BE2C (cell line): ENCODE measurements at regions not wholly inside any gene's neighbourhood (a gene's known extent, or its start where the extent isn't known, plus 50 kb on each side); places are given as distances from the start of the nearest gene placed in this dataset.
"Not testable (repeated sequence)": the region's sequence is repeated elsewhere in the genome, so short reads cannot be mapped to it uniquely, and the experiment has no call there.

ENCODE experiments used
- DNase-seq: peaks from one replicate; pipeline ENCODE4 v3.0.0-alpha.2; 2020
- H3K27me3 ChIP-seq: fragments of 250-450 bp; sonication (Bioruptor Pico); 2 replicates; pipeline ENCODE4 v1.5.1; 2020; ENCODE audit warnings: mild to moderate bottlenecking
- H3K36me3 ChIP-seq: fragments of 250-450 bp; sonication (Bioruptor Pico); 2 replicates; pipeline ENCODE4 v1.5.1; 2020; ENCODE audit warnings: mild to moderate bottlenecking
- H3K4me1 ChIP-seq: fragments of 250-450 bp; sonication (Bioruptor Pico); 2 replicates; pipeline ENCODE4 v1.5.1; 2020
- H3K4me3 ChIP-seq: 2 replicates; pipeline ENCODE4 v1.5.1; 2011; ENCODE audit warnings: low read depth, low read length
- H3K9me3 ChIP-seq: fragments of 250-450 bp; sonication (Bioruptor Pico); 2 replicates; pipeline ENCODE4 v1.5.1; 2020
- TF ChIP-seq, protein P1 (sequence below): IDR thresholded peaks from 2 replicates; pipeline ENCODE4 v1.5.1; 2012; ENCODE audit warnings: mild to moderate bottlenecking, low read depth, low read length

DNA sequence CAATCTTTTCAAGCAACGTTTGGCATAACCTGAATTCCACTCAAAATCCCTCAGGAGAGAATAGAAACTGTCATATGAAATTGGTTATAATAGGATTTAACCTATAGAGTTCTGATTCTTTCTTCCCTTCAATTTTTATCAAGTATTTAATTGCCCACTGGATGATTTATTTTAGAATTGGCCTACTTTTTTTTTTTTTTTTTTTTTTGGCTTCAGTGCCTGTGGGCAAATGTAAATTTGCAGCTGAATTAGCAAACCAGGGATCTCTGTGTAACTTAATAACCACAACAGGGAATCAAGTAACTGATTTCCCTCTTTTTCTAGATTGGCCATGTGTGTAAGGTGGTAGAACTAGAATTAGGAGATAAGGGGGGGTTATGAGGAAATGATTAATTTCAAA, 157.0 kb downstream of the SOX4 start:
- H3K9me3 ChIP-seq: no peaks in the 10 kb centered on the region
- no peaks in the 10 kb centered on the region for H3K36me3 ChIP-seq
- H3K27me3 ChIP-seq: no peaks in the 10 kb centered on the region
- H3K4me1 ChIP-seq: peaks cover 5% of the 10 kb centered on the region
- TF ChIP-seq, protein P1, sequence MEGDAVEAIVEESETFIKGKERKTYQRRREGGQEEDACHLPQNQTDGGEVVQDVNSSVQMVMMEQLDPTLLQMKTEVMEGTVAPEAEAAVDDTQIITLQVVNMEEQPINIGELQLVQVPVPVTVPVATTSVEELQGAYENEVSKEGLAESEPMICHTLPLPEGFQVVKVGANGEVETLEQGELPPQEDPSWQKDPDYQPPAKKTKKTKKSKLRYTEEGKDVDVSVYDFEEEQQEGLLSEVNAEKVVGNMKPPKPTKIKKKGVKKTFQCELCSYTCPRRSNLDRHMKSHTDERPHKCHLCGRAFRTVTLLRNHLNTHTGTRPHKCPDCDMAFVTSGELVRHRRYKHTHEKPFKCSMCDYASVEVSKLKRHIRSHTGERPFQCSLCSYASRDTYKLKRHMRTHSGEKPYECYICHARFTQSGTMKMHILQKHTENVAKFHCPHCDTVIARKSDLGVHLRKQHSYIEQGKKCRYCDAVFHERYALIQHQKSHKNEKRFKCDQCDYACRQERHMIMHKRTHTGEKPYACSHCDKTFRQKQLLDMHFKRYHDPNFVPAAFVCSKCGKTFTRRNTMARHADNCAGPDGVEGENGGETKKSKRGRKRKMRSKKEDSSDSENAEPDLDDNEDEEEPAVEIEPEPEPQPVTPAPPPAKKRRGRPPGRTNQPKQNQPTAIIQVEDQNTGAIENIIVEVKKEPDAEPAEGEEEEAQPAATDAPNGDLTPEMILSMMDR: no peak
- no peak overlapping the region for H3K4me3 ChIP-seq
- no peak for DNase-seq

- H3K36me3 ChIP-seq: no peaks in the 10 kb centered on the region
- no peaks in the 10 kb centered on the region for H3K9me3 ChIP-seq
- H3K27me3 ChIP-seq: no peaks in the 10 kb centered on the region
- DNase-seq: peak; percentile 46
- TF ChIP-seq, protein P1: no peak
- H3K4me1 ChIP-seq: peaks cover 5% of the 10 kb centered on the region
- no peak overlapping the region for H3K4me3 ChIP-seq
Measured at GRCh38 chr6:21751608-21752007, 158.1 kb downstream of the SOX4 start.

DNA sequence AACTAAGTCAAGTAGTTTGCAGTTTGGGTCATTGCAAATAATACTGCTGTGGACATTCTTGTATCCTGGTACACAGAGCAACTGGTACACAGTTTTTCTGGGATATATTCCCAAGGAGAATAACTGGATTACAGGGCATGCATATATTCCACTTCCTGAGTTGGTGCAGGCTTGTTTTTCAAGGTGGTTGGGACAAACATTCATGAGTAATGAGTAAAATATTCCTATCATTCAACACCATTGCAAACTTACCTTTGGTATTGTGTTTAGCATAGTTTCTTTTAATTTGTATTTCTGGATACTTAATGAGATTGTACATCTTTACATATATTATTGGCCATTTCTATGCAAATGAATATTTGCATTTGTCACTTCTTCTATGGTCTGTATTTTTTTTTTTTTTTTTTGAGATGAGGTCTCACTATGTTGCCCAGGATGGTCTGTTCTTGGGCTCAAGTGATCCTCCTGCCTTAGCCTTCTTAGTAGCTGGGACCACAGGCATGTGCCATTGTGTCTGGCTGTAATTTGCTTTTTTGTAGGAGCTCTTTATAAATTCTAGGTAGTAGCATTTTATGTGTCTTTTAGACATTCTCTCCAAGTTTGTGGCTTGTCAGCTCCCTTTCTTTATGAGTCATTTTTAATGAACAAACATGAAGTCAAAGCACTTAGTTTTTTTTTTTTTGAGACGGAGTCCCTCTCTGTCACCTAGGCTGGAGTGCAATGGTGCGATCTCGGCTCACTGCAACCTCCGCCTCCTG, 158.7 kb downstream of the SOX4 start:
- no peak for DNase-seq
- Histone ChIP-seq H3K27me3 (no peaks in the 10 kb centered on the region), H3K4me3 (no peak overlapping the region), H3K36me3 (no peaks in the 10 kb centered on the region), H3K4me1 (peaks cover 5% of the 10 kb centered on the region), H3K9me3 (no peaks in the 10 kb centered on the region)
- TF ChIP-seq, protein P1: no peak

DNA sequence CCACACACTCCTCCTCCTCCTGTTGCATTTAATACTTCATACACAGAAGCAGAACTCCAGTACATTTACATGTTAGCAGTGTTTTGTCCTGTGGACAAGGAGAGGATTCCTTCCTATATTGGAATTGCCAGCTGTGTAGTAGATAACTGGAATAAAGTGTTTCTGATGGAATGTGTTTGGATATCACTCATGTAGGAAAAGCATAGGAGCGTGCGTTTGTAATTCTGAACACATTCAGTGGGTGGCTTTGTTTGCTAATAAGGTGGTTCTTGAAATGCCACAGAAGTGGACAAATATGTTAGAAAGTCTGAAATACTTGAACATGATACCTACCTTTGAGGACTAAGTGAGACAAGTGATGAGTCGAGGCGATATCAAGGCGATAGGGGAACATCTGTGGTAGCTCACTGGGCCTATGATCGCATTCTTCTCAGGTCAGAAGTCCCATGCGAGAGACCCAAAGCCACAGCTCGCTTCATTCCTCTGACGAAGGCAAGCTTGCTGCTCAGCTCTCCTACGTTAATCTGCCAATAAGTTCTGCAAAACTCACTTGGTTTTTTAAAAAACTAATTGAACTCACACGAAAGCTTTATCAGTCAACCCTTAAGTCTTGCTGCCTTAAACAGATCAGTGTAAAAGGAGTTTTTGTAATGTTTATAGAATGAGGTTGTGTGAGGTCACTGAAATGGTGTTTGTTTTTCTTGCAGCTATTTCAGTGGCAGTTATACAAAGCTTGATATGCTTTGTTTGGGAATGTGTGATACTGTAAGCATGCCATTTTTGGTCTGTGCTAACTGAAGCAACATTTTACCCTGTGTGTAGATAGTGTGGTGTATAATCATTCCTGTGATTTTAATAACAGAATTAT, 159.9 kb downstream of the SOX4 start:
- Histone ChIP-seq H3K9me3 (no peaks in the 10 kb centered on the region), H3K4me3 (no peak overlapping the region), H3K4me1 (peaks cover 5% of the 10 kb centered on the region), H3K36me3 (no peaks in the 10 kb centered on the region), H3K27me3 (no peaks in the 10 kb centered on the region)
- DNase-seq: no peak
- TF ChIP-seq, protein P1: no peak

GRCh38 chr6:21754891-21755290, 161.3 kb downstream of the SOX4 start:
- Histone ChIP-seq H3K4me1 (peaks cover 5% of the 10 kb centered on the region), H3K9me3 (no peaks in the 10 kb centered on the region), H3K27me3 (no peaks in the 10 kb centered on the region), H3K4me3 (no peak overlapping the region), H3K36me3 (no peaks in the 10 kb centered on the region)
- TF ChIP-seq, protein P1: no peak
- DNase-seq: no peak

- Histone ChIP-seq H3K4me3 (no peak overlapping the region), H3K36me3 (no peaks in the 10 kb centered on the region), H3K9me3 (no peaks in the 10 kb centered on the region), H3K27me3 (no peaks in the 10 kb centered on the region), H3K4me1 (no peaks in the 10 kb centered on the region)
- no peak for DNase-seq
- TF ChIP-seq, protein P1: no peak
Measured at GRCh38 chr6:21756487-21756886, 162.9 kb downstream of the SOX4 start.

GRCh38 chr6:21757392-21757791, 163.8 kb downstream of the SOX4 start:
- not testable (repeated sequence) for H3K9me3 ChIP-seq, H3K4me1 ChIP-seq, H3K4me3 ChIP-seq, H3K27me3 ChIP-seq, DNase-seq, H3K36me3 ChIP-seq
